ENCODE measurements at regions not wholly inside any gene's neighbourhood (a gene's known extent, or its start where the extent isn't known, plus 50 kb on each side); places are given as distances from the start of the nearest gene placed in this dataset.

GRCh38 chr2:14292964-14293363 lies 339.6 kb upstream of the LRATD1 start:
- intact Hi-C loops (cut with DNase I), result no loop called here
- 29 to 32% methylated on average over 3 of the region's 3 CpGs for whole genome bisulfite sequencing, 2 donors
- ATAC-seq, result no peak
- Histone ChIP-seq H3K4me1 (no peaks in the 10 kb centered on the region), H3K36me3 (replicated peaks in 1 of 2; ENCODE audit: insufficient read depth in 1 of 2, low read depth in 2 of 2) (no peaks in the 10 kb centered on the region), H3K27ac (no peak overlapping the region), H3K4me3 (no peak overlapping the region), H3K9me3 (no peaks in the 10 kb centered on the region), H3K27me3 (no peaks in the 10 kb centered on the region)
- DNase-seq, result no peak
- TF ChIP-seq POLR2A (IDR thresholded peaks at IDR 0.05) (no peak), CTCF (IDR thresholded peaks at IDR 0.05) (no peak)

GRCh38 chr2:14297340-14297739 lies 335.2 kb upstream of the LRATD1 start:
- ATAC-seq (no peak), DNase-seq (no peak)
- no peak overlapping the region for H3K27ac ChIP-seq
- no peaks in the 10 kb centered on the region for H3K9me3 ChIP-seq
- no peaks in the 10 kb centered on the region for H3K4me1 ChIP-seq
- 67 to 74% methylated on average over 2 of the region's 2 CpGs for WGBS, 2 donors
- no peaks in the 10 kb centered on the region for H3K36me3 ChIP-seq (replicated peaks in 1 of 2; ENCODE audit: insufficient read depth in 1 of 2, low read depth in 2 of 2)
- no peaks in the 10 kb centered on the region for H3K27me3 ChIP-seq
- no peak for TF ChIP-seq CTCF (IDR thresholded peaks at IDR 0.05)
- no peak for TF ChIP-seq POLR2A (IDR thresholded peaks at IDR 0.05)
- no peak overlapping the region for H3K4me3 ChIP-seq
- intact Hi-C loops (cut with DNase I), result no loop called here

GRCh38 chr2:14297906-14298305 lies 334.6 kb upstream of the LRATD1 start:
- Histone ChIP-seq H3K36me3 (replicated peaks in 1 of 2; ENCODE audit: insufficient read depth in 1 of 2, low read depth in 2 of 2) (no peaks in the 10 kb centered on the region), H3K4me1 (no peaks in the 10 kb centered on the region), H3K9me3 (no peaks in the 10 kb centered on the region), H3K27ac (no peak overlapping the region), H3K4me3 (no peak overlapping the region), H3K27me3 (no peaks in the 10 kb centered on the region)
- intact Hi-C loops (cut with DNase I), result no loop called here
- no peak for TF ChIP-seq CTCF (IDR thresholded peaks at IDR 0.05)
- TF ChIP-seq POLR2A (IDR thresholded peaks at IDR 0.05), result no peak
- DNase-seq, result no peak
- no peak for ATAC-seq
- WGBS, 2 donors, result 84 to 95% methylated on average over 1 of the region's 1 CpG

- no peak for TF ChIP-seq POLR2A (IDR thresholded peaks at IDR 0.05)
- TF ChIP-seq CTCF (IDR thresholded peaks at IDR 0.05), result no peak
- no peak for DNase-seq
- no peaks in the 10 kb centered on the region for H3K36me3 ChIP-seq (replicated peaks in 1 of 2; ENCODE audit: insufficient read depth in 1 of 2, low read depth in 2 of 2)
- no peaks in the 10 kb centered on the region for H3K27me3 ChIP-seq
- no peak overlapping the region for H3K4me3 ChIP-seq
- H3K4me1 ChIP-seq, result no peaks in the 10 kb centered on the region
- no peaks in the 10 kb centered on the region for H3K9me3 ChIP-seq
- no peak overlapping the region for H3K27ac ChIP-seq
- 86% methylated on average over 2 of the region's 2 CpGs for WGBS, 2 donors
- intact Hi-C loops (cut with DNase I), result no loop called here
- ATAC-seq, result no peak
These were observed 331.2 kb upstream of the LRATD1 start for GRCh38 chr2:14301331-14301730.

- DNase-seq (no peak), ATAC-seq (no peak)
- 86 to 89% methylated on average over 3 of the region's 3 CpGs for WGBS, 2 donors
- intact Hi-C loops (cut with DNase I), result no loop called here
- Histone ChIP-seq H3K36me3 (replicated peaks in 1 of 2; ENCODE audit: insufficient read depth in 1 of 2, low read depth in 2 of 2) (no peaks in the 10 kb centered on the region), H3K4me3 (no peak overlapping the region), H3K9me3 (no peaks in the 10 kb centered on the region), H3K27ac (no peak overlapping the region), H3K4me1 (no peaks in the 10 kb centered on the region), H3K27me3 (no peaks in the 10 kb centered on the region)
- no peak for TF ChIP-seq POLR2A (IDR thresholded peaks at IDR 0.05)
- TF ChIP-seq CTCF (IDR thresholded peaks at IDR 0.05), result no peak
These were observed 329.0 kb upstream of the LRATD1 start for GRCh38 chr2:14303366-14304115.

Data from body of pancreas (tissue), 4 donors.